GM18505 (cell line): ENCODE measurements at regions not wholly inside any gene's neighbourhood (a gene's known extent, or its start where the extent isn't known, plus 50 kb on each side); places are given as distances from the start of the nearest gene placed in this dataset.
"Not testable (repeated sequence)": the region's sequence is repeated elsewhere in the genome, so short reads cannot be mapped to it uniquely, and the experiment has no call there.

Experiments used
- ATAC-seq: cut with Tn5 transposase; IDR thresholded peaks from one replicate; pipeline ENCODE4 v1.9.1; 2021; ENCODE audit not compliant: unreplicated experiment
- POLR2A ChIP-seq: IDR thresholded peaks from 4 replicates; pipeline ENCODE4 v1.6.1; 2011; ENCODE audit warnings: borderline replicate concordance; ENCODE audit not compliant: insufficient read depth, insufficient read length; ENCODE audit errors: extremely low read depth

DNA sequence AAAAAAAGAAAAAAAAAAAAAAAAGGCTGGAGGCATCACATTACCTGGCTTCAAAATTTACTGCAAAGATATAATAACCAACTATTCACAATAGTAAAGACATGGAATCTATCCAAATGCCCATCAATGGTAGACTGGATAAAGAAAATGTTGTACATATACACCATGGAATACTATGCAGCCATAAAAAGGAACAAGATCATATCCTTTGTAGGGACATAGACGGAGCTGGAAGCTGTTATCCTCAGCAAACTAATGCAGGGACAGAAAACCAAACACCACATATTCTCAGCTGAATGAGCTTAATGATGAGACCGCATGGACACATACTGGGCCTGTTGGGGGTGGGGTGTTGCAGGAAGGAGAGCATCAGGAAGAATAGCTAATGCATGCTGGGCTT, 330.5 kb downstream of the SRGAP2C start:
- no peak for TF ChIP-seq POLR2A
- ATAC-seq, result no peak

DNA sequence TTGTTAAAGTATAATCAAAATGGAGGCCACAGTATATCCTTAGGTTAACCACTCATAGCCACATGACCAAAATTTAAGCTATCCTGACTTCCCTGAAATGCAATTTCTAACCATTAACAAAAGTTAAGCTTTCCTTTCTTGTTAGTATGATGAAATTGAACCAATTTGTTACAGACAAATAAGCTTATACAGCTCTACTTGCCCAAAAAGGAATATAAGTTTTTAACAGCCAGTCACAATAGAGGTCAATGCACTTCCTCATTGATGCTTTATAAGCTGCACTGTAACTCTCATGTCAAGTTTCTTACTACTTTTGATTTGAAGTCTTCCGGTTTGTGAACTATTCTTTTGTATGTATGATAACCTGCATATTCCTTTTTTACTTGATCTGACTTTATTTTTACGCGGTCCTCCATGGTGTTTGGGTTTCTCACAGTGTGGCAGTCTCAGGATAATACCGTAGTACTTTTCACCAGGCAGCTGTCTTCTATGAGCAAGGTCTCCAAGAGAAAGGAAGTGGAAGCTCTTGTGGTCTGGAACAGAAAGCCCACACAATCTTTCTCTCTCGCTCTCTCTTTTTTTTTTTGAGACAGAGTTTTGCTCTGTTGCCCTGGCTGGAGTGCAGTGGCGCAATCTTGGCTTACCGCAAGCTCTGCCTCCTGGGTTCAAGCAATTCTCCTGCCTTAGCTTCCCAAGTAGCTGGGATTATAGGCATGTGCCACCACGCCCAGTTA, 331.6 kb downstream of the SRGAP2C start:
- ATAC-seq, result peak; percentile 95
- no peak for TF ChIP-seq POLR2A

DNA sequence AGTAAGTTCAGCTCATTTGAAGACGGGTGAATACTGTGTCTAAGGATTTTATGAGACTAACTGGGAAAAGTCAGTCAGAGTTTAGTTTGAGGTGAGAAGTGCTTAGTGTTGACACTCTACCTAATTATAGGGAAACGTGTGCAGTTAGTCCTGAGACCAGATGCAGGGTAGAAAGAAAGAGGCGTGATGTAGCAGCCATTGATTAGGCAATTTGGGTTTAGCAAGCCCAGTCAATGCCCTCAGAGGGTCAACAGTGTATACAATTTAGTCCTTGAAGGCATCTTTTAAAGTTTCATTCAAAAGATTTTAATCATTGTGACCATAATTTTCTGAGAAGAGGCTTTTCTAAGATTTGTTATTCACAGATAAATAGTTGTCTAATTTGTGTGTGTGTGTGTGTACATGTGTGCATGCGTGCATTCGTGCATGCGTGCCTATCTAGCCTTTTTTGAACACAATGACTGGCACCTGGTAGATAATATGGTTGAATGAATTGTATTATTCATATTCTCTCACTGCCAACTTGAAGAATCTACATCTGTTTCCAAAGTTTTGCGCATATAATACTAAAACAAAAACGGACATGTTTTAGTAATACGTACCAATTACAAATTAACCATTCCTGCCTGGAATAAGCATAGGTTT, 332.9 kb downstream of the SRGAP2C start:
- no peak for ATAC-seq
- TF ChIP-seq POLR2A, result no peak

DNA sequence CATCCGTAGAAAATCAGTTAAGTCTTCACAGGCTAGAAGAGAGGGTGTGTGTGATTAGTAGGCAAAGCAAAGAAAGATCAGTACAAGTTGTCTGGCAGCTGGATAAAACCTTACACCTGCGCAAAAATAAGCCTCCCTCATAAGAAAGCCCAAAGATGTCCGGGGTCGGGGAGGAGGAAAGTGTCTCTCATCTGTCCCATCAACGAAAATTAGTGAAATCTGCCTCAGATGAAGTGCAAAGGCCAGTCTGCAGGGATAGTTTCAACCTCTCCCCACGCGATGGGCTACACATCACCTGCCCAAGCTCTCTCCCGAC, 333.9 kb downstream of the SRGAP2C start:
- ATAC-seq, result no peak

DNA sequence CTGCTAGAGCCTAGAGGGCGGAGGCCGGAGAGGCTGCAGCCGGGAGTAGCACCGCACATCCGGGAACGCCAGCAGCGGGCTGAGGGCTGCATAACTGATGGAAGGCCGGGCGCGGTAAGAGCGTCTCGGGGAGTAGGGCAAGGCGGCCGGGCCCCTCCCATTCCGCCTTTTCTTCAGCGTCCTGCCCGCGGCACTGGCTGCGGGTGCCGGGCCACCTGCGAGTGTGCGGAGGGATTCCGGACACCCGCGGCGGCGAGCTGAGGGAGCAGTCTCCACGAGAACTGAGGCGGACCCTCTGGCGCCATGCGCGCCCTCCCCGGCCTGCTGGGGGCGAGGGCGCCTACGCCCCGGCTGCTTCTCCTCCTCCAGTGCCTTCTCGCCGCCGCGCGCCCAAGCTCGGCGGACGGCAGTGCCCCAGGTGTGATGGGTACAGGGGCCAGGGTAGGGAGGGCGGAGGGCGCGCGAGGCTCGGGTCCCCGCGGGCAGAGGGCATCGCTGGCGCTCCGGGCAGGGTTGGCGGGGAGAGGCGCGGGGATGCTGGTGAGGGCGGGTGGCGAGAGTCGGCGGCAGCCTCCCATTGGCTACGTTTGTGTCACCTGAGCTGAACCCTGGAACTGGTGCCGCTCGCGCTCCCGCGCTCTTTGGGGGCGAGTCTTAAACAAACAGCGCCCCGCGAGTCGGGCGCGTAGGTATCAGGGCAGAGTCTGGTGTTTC, 334.4 kb downstream of the SRGAP2C start:
- TF ChIP-seq POLR2A, result no peak
- ATAC-seq, result no peak

More for the DNA sequence above, 333.9 kb downstream of the SRGAP2C start:
- TF ChIP-seq POLR2A, result no peak

DNA sequence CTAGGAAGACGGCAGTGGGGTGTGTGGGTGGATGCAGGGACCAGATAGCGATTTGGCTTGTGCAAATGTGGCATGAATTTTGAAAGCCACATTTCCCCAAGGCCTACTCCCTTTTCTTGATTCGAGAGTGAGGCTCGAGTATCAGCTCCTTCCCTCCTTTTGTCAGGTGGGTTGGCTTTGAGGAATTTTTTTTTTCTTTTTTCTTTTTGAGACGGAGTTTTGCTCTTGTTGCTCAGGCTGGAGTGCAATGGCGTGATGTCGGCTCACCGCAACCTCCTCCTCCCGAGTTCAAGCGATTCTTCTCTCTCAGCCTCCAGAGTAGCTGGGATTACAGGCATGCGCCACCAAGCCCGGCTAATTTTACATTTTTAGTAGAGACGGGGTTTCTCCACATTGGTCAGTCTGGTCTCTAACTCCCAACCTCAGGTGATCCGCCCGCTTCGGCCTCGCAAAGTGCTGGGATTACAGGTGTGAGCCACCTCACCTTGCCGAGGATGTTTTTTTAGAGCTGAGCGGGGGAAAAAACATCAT, 335.0 kb downstream of the SRGAP2C start:
- ATAC-seq, result not testable (repeated sequence)

DNA sequence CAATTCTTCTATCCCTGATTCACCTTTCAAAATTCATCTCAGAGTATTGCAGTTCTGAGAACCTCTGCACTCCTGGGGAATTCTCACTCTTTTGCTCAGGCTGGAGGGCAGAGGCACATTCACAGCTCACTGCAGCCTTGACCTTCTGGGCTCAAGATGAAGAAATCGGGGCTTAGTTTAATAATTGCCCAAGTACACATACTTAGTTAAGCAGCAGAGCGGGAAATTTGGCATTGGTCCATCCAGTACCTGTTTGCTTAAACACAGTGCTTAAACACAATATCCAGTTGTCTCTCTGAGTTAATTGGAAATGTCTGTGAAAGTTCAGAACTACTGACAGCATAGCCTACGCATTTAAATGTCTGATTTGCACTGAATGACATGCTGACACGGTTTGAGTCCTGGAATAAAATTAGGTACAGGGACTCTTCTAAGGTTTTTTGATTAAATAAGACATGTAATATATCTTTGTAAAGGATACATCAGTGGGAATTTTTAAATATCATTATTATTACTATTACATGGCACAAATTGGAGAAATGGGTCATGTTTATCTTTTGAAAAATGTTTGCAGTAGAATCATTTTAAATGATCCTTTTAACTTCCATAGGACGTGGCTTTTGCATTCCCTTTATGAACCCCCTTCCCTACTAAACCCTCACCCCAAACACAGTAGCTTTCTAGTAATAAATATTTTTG, 337.4 kb downstream of the SRGAP2C start:
- ATAC-seq, result no peak
- no peak for TF ChIP-seq POLR2A

DNA sequence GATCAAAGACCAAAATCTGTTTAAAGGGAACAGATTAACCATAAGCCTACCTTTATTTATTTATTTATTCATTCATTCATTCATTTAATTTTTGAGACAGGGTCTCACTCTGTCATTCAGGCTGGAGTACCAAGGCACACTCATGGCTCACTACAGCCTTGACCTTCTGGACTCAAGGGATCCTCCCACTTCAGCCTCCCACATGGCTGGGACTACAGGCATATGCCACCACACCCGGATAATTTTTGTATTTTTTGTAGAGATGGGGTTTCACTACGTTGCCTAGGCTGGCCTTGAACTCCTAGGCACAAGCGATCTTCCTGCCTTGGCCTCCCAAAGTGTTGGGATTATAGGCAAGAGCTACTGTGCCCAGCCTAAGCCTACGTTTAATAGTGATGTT, 338.3 kb downstream of the SRGAP2C start:
- not testable (repeated sequence) for ATAC-seq

DNA sequence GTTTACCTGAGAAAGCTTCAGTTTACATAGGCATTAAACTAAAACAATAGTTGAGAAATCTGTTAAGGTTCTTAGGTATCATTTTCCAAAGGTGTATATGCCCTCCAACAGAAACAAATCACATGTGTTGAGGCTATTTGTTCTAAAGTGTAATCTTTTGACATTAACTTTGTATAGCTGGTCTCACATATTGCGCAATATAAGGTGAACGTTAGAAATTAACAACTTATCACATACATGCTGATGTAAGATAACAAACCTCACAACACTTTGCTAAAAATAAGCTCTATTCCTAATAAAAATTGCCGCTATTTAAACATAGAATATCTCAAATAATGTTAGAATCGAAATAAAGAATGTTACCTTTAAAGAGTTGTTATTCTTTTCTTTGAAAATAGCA, 340.6 kb downstream of the SRGAP2C start:
- no peak for ATAC-seq
- TF ChIP-seq POLR2A, result no peak

DNA sequence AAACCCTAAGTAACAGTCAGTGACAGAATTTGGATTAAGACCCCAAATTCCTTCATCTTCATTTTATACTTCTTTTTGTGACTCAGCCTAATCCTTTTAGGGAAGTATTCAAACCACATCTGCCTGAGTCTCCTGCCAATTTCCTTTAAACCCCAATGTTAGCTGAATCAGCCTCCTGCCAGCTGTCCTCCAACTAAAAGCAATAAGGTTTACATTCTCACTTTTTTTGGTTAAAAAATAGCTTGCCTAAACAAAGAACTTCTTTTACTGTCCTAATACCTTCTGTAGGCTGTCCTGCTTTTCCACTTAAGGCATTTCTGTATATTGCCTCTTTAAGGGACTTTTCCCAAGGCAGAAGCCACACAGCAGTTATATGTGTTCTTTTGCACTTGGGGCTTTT, 344.2 kb downstream of the SRGAP2C start:
- not testable (repeated sequence) for ATAC-seq

DNA sequence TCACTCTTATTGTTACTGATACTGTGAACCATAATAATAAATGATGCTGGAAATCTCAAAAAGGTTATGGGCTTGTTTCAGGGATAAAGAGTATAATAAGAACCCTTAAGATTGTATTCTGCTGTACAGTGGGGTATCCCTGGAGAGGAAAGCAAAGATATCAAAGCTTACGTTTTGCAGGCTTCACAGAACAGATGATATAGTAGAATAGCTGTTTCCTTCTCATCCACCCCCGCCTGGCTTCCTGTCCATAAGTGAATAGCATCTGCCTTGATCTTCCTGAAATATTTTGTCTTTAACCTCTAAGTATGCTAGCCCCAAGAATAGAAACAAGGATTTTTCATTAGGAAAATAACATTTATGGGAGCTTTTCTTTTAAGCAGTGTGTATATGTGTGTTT, 345.3 kb downstream of the SRGAP2C start:
- ATAC-seq, result not testable (repeated sequence)

DNA sequence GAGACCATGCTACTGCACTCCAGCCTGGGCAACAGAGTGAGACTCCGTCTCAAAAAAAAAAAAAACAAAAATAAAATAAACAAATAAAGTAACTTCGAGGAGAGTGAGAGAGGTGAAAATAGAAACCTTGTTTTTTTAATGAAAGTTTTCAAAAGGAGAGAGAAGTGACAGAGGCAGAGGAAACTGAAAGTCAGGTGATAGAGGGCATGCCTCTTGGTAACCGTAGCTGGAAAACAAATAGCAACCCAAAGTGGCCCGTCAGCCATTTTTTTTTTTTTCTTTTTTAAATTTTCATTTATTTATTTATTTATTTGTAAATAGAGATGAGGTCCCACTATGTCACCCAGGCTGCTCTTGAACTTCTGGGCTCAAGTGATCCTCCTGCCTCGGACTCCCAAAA, 347.0 kb downstream of the SRGAP2C start:
- not testable (repeated sequence) for ATAC-seq

DNA sequence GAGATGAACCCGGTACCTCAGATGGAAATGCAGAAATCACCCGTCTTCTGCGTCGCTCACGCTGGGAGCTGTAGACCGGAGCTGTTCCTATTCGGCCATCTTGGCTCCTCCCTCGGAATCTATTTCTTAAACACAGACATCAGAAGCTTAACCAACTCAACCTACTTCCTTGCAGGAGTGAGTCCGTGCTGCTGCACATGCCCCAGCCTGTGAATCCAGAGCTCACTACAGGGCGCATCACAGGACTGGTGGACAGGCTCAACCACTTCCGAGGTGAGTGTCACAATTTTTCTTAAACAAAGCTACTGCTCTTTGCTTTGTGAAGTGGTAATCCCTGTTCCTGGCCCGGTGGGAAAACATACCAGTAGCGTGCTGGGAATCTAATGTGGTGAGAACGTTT, 353.4 kb downstream of the SRGAP2C start:
- not testable (repeated sequence) for ATAC-seq

DNA sequence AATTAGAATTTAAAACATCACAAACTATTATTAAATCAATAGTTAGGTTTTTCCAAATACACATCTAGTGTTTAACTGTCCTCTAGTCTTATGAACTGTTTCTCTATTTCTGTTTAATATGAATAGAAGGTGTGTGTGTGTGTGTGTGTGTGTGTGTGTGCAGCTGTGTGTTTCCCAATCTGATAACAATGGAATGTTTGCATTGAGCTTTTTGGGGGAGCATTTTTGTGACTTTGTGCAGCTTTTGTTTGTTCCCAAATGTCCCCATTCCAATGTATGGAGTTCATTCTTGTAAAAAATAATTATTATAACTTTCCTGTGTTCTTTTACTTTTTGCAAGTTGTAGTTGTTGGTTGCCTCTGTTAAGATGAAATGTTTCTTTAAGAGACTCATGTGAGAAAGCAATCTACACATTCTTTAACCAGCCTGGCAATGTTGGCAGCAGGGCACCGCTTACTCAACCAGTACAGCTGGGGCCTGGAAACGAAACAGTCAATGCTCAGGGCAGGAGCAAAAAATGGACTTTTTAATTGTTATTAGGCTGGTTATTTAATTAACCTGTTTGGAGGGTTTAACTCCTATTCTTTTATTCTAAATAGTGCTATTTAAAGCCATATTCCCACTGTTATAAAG, 354.3 kb downstream of the SRGAP2C start:
- no peak for ATAC-seq
- TF ChIP-seq POLR2A, result no peak

DNA sequence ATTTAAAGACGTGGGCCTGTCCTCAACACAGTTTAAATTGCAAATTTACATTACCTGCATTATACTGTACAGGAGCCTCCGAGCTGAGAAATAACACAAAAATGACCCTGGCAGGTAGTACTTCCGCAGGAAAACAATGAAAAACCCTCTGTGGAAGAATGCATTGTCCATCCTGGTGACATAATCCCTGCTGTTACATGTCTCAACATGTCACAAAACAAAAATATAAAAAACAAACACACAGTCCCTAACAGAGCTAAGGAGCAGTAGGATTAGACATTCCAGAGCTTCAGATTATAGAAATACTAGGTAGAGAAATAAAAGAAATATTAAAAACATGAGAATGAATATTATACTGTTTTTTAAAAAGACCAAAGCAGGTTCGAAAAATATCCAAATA, 359.2 kb downstream of the SRGAP2C start:
- ATAC-seq, result not testable (repeated sequence)
